ENCODE measurements at regions not wholly inside any gene's neighbourhood (a gene's known extent, or its start where the extent isn't known, plus 50 kb on each side); places are given as distances from the start of the nearest gene placed in this dataset.

DNA sequence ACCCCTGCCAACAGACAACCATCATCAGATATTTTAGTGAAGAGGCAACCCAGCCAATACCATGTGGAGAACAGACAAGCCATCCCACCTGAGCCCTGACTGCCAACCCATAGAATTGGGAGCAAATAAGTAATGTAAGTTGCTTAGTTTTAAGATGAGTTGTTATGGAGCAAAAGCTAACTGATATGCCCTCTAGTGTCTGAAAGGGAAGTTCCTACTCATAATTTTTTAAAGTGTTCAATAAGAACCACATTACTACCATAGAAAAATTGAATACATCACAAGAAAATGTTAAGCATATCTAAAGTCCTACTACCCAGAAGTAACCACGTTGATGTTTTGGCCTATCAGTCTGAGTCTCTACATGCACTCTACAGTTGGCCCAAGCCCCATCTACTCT, 50.8 kb upstream of the SLC36A4 start:
- Histone ChIP-seq H3K4me3 (ENCODE audit: low read length) (no peak overlapping the region), H3K4me1 (ENCODE audit: control insufficient read depth, low read length) (no peaks in the 10 kb centered on the region), H3K9me3 (ENCODE audit: control insufficient read depth, insufficient read depth, low read length) (no peaks in the 10 kb centered on the region), H3F3A (ENCODE audit: control insufficient read depth, insufficient read depth) (no peaks in the 10 kb centered on the region), H3K27me3 (ENCODE audit: control insufficient read depth, low read length) (no peaks in the 10 kb centered on the region), H3K27ac (ENCODE audit: low read depth, low read length) (no peak overlapping the region), H3K36me3 (ENCODE audit: control insufficient read depth, low read length) (no peaks in the 10 kb centered on the region), H3K79me2 (ENCODE audit: control insufficient read depth, low read length) (no peaks in the 10 kb centered on the region), H3K4me2 (ENCODE audit: low read length) (no peak overlapping the region), H3K9me2 (replicated peaks; ENCODE audit: control insufficient read depth, low read length) (no peaks in the 10 kb centered on the region), H4K20me1 (ENCODE audit: control insufficient read depth, insufficient read depth, low read depth, low read length) (no peaks in the 10 kb centered on the region)
- no peak for TF ChIP-seq EZH2phosphoT487 (IDR thresholded peaks at IDR 0.05; ENCODE audit: borderline replicate concordance, low read length)
- TF ChIP-seq CTCF (IDR thresholded peaks at IDR 0.05; ENCODE audit: low read depth, low read length, poor library complexity, severe bottlenecking): peak; percentile 49

DNA sequence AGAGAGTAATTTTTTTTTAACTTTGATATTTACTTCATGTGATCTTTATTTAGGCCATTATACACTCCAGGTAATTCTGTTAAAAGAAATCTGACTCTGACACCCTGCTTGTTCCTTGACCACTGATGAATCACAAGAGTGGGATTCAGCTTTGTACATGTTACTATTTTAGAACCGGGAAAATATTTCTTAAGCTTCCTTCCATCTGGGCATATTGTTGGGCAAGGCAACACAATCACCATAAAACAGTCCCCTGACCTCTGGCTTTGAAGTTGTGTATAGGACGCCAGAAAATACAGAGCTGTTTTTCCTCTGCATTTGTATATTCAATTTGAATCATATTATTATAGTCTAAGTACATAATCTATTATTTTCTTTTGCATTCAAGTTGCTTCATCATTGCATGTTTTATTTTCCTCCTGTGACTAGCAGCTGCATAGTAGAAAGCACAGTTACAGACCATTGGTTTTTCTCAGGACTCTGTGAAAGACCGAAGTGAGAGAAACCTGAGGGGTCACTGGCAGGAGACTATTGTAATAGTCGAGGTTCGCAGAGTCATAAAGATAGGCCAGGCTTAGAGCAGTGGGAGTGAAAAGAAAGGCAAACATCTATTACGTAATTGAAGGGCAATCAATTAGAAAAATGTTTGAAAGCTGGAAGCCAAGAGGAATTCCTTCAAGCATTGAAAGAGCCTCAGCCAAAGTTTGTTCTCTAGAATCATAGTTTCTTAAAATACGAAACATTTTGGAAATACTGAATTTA, 51.8 kb upstream of the SLC36A4 start:
- TF ChIP-seq CTCF (IDR thresholded peaks at IDR 0.05; ENCODE audit: low read depth, low read length, poor library complexity, severe bottlenecking) (no peak), EZH2phosphoT487 (IDR thresholded peaks at IDR 0.05; ENCODE audit: borderline replicate concordance, low read length) (no peak)
- H3K27ac ChIP-seq (ENCODE audit: low read depth, low read length): no peak overlapping the region
- H3K9me2 ChIP-seq (replicated peaks; ENCODE audit: control insufficient read depth, low read length): no peaks in the 10 kb centered on the region

DNA sequence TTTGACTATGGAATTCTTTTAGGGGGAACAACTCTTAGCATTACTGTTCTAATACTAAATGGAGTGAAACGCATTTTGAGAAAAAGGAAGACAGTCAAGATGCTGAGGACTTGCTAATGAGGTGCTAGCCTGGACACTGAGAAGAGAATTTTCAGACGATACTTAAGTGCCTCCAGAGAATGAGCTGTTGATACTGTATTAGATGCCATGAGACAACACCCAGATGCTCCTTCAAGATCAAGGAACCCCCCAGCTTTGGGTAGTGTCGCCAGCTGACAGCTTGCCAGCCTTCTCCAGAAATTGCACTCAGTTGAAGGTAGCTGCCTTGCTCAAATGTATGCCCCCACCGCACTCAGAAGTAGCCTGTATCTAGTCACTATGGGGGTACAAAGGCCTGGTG, 52.5 kb upstream of the SLC36A4 start:
- H3K27ac ChIP-seq (ENCODE audit: low read depth, low read length): no peak overlapping the region
- H3F3A ChIP-seq (ENCODE audit: control insufficient read depth, insufficient read depth): no peaks in the 10 kb centered on the region
- no peaks in the 10 kb centered on the region for H3K36me3 ChIP-seq (ENCODE audit: control insufficient read depth, low read length)
- H3K4me1 ChIP-seq (ENCODE audit: control insufficient read depth, low read length): no peaks in the 10 kb centered on the region
- no peak overlapping the region for H3K4me3 ChIP-seq (ENCODE audit: low read length)
- H3K9me3 ChIP-seq (ENCODE audit: control insufficient read depth, insufficient read depth, low read length): no peaks in the 10 kb centered on the region
- no peaks in the 10 kb centered on the region for H3K9me2 ChIP-seq (replicated peaks; ENCODE audit: control insufficient read depth, low read length)
- H4K20me1 ChIP-seq (ENCODE audit: control insufficient read depth, insufficient read depth, low read depth, low read length): no peaks in the 10 kb centered on the region
- TF ChIP-seq EZH2phosphoT487 (IDR thresholded peaks at IDR 0.05; ENCODE audit: borderline replicate concordance, low read length) (no peak), CTCF (IDR thresholded peaks at IDR 0.05; ENCODE audit: low read depth, low read length, poor library complexity, severe bottlenecking) (no peak)
- no peak overlapping the region for H3K4me2 ChIP-seq (ENCODE audit: low read length)
- H3K27me3 ChIP-seq (ENCODE audit: control insufficient read depth, low read length): no peaks in the 10 kb centered on the region
- no peaks in the 10 kb centered on the region for H3K79me2 ChIP-seq (ENCODE audit: control insufficient read depth, low read length)

More for the DNA sequence above, 51.8 kb upstream of the SLC36A4 start:
- no peaks in the 10 kb centered on the region for H3K9me3 ChIP-seq (ENCODE audit: control insufficient read depth, insufficient read depth, low read length)
- no peaks in the 10 kb centered on the region for H3F3A ChIP-seq (ENCODE audit: control insufficient read depth, insufficient read depth)
- H3K27me3 ChIP-seq (ENCODE audit: control insufficient read depth, low read length): no peaks in the 10 kb centered on the region
- no peaks in the 10 kb centered on the region for H3K79me2 ChIP-seq (ENCODE audit: control insufficient read depth, low read length)
- no peak overlapping the region for H3K4me2 ChIP-seq (ENCODE audit: low read length)
- H4K20me1 ChIP-seq (ENCODE audit: control insufficient read depth, insufficient read depth, low read depth, low read length): no peaks in the 10 kb centered on the region
- no peaks in the 10 kb centered on the region for H3K36me3 ChIP-seq (ENCODE audit: control insufficient read depth, low read length)
- H3K4me1 ChIP-seq (ENCODE audit: control insufficient read depth, low read length): no peaks in the 10 kb centered on the region
- no peak overlapping the region for H3K4me3 ChIP-seq (ENCODE audit: low read length)
